A549 (cell line): ENCODE measurements at regions not wholly inside any gene's neighbourhood (a gene's known extent, or its start where the extent isn't known, plus 50 kb on each side); places are given as distances from the start of the nearest gene placed in this dataset.

Experiments
- CTCF ChIP-seq: fragments of >200 bp; sonication (Bioruptor Twin); formaldehyde crosslinking; IDR thresholded peaks from 3 replicates; pipeline ENCODE4 v1.5.1; 2016
- PHF8 ChIP-seq: fragments of 200-600 bp; sonication (generic); IDR thresholded peaks from 2 replicates; pipeline ENCODE4 v1.6.1; 2016; ENCODE audit warnings: low read depth, mild to moderate bottlenecking, antibody characterized with exemption, moderate library complexity, borderline replicate concordance
- REST ChIP-seq: fragments of 200-600 bp; sonication (generic); IDR thresholded peaks from 2 replicates; pipeline ENCODE4 v1.6.1; 2016; ENCODE audit warnings: antibody characterized with exemption, mild to moderate bottlenecking, moderate library complexity

- TF ChIP-seq PHF8 = no peak
- TF ChIP-seq CTCF = no peak
- TF ChIP-seq REST = no peak
Measured at GRCh38 chr3:110165370-110165743, 828.0 kb upstream of the DPPA4 start.
